GM12892 (cell line): ENCODE measurements at regions not wholly inside any gene's neighbourhood (a gene's known extent, or its start where the extent isn't known, plus 50 kb on each side); places are given as distances from the start of the nearest gene placed in this dataset.

Experiments
- POLR2A ChIP-seq: IDR thresholded peaks from 2 replicates; pipeline ENCODE4 v1.6.1; 2011; ENCODE audit warnings: low read depth, low read length, control low read depth
- POLR2AphosphoS5 ChIP-seq: IDR thresholded peaks from 2 replicates; pipeline ENCODE4 v1.6.1; 2011; ENCODE audit warnings: low read depth, low read length, control low read depth
- TAF1 ChIP-seq: IDR thresholded peaks from 2 replicates; pipeline ENCODE4 v1.6.1; 2011; ENCODE audit warnings: low read depth, mild to moderate bottlenecking, control low read depth, low read length, borderline replicate concordance

GRCh38 chr22:23522623-23523251, 57.4 kb downstream of the IGLL1 start:
- TF ChIP-seq POLR2A (no peak), TAF1 (no peak), POLR2AphosphoS5 (no peak)
